ENCODE measurements at regions not wholly inside any gene's neighbourhood (a gene's known extent, or its start where the extent isn't known, plus 50 kb on each side); places are given as distances from the start of the nearest gene placed in this dataset.

- no peak for DNase-seq (ENCODE audit: low read depth)
- TF ChIP-seq, protein P1, sequence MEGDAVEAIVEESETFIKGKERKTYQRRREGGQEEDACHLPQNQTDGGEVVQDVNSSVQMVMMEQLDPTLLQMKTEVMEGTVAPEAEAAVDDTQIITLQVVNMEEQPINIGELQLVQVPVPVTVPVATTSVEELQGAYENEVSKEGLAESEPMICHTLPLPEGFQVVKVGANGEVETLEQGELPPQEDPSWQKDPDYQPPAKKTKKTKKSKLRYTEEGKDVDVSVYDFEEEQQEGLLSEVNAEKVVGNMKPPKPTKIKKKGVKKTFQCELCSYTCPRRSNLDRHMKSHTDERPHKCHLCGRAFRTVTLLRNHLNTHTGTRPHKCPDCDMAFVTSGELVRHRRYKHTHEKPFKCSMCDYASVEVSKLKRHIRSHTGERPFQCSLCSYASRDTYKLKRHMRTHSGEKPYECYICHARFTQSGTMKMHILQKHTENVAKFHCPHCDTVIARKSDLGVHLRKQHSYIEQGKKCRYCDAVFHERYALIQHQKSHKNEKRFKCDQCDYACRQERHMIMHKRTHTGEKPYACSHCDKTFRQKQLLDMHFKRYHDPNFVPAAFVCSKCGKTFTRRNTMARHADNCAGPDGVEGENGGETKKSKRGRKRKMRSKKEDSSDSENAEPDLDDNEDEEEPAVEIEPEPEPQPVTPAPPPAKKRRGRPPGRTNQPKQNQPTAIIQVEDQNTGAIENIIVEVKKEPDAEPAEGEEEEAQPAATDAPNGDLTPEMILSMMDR (IDR thresholded peaks at IDR 0.05; ENCODE audit: control insufficient read depth, extremely low read depth, insufficient read depth): no peak
- H3K4me3 ChIP-seq (ENCODE audit: low read depth, low read length): no peak overlapping the region
Observed at GRCh38 chr4:170868170-170868569, 778.4 kb upstream of the AADAT start.

DNA sequence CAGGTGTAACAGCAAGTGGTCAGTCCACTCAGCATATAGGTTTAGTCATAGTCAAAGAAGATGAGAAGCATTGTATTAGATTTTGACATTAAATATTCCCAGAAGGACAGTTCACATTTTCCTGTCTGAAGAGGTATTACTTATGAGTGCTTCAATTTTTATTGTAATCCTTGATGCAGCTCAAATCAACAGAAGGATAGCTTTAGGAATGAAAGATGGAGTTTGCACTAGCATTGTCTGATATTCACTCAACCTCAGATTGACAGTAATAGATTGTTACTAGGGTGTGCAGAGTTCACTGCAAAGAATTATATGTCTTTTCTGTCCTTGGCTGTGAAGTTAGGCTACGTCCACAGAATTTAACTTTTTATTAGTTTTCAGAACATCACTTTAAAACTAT lies 764.3 kb upstream of the AADAT start:
- TF ChIP-seq, protein P1 (IDR thresholded peaks at IDR 0.05; ENCODE audit: control insufficient read depth, extremely low read depth, insufficient read depth): no peak
- H3K4me3 ChIP-seq (ENCODE audit: low read depth, low read length): no peak overlapping the region
- no peak for DNase-seq (ENCODE audit: low read depth)

DNA sequence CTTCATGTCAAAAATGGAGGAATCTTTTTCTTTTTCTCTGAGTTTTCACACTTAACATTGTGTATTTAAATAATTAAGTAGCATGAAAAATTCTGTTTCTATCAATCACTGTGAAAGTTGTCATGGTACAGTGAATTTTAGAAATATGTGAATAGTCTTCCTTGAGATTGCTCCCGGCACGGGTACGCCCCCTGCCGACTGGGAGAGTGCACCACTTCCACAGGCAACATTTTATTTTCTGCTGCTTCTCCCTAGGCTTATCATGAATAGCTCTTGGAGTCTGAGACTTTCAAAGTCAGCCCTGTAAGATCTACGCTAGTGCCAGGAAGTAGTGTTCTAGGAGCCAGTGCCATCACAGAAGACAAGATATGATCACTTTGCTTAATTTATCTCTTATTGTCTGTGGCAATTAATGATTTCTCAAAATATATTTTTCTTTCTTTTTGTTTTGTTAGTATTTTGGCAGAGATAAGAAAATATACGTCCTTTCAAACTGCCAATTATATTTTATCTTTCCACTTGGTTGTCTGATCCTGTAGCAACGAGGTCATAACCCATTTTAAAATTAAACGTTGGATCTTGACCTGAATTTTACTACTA lies 763.8 kb upstream of the AADAT start:
- TF ChIP-seq, protein P1 (IDR thresholded peaks at IDR 0.05; ENCODE audit: control insufficient read depth, extremely low read depth, insufficient read depth): peak; percentile 88
- DNase-seq (ENCODE audit: low read depth): peak; percentile 38
- no peak overlapping the region for H3K4me3 ChIP-seq (ENCODE audit: low read depth, low read length)

- no peak for DNase-seq (ENCODE audit: low read depth)
- TF ChIP-seq, protein P1 (IDR thresholded peaks at IDR 0.05; ENCODE audit: control insufficient read depth, extremely low read depth, insufficient read depth): no peak
- no peak overlapping the region for H3K4me3 ChIP-seq (ENCODE audit: low read depth, low read length)
Observed at GRCh38 chr4:170849969-170850368, 760.2 kb upstream of the AADAT start.

GRCh38 chr4:170827562-170828274 lies 738.0 kb upstream of the AADAT start:
- no peak for DNase-seq (ENCODE audit: low read depth)
- TF ChIP-seq, protein P1 (IDR thresholded peaks at IDR 0.05; ENCODE audit: control insufficient read depth, extremely low read depth, insufficient read depth): no peak
- no peak overlapping the region for H3K4me3 ChIP-seq (ENCODE audit: low read depth, low read length)

GRCh38 chr4:170818786-170819185 lies 729.0 kb upstream of the AADAT start:
- TF ChIP-seq, protein P1 (IDR thresholded peaks at IDR 0.05; ENCODE audit: control insufficient read depth, extremely low read depth, insufficient read depth): no peak
- no peak for DNase-seq (ENCODE audit: low read depth)
- no peak overlapping the region for H3K4me3 ChIP-seq (ENCODE audit: low read depth, low read length)

Measured in LNCaP clone FGC (cell line).